Neuronal stem cell (in vitro differentiated cells): ENCODE measurements at regions not wholly inside any gene's neighbourhood (a gene's known extent, or its start where the extent isn't known, plus 50 kb on each side); places are given as distances from the start of the nearest gene placed in this dataset.

Experiments
- DNase-seq: peaks from one replicate; pipeline ENCODE4 v3.0.0-alpha.2; 2013; ENCODE audit warnings: low spot score
- H2AFZ ChIP-seq: one replicate; pipeline ENCODE4 v1.6.1; 2013; ENCODE audit warnings: mild to moderate bottlenecking, low read length, inconsistent platforms
- H2AK5ac ChIP-seq: 2 replicates; pipeline ENCODE4 v1.6.1; 2013; ENCODE audit warnings: low read depth, mild to moderate bottlenecking, inconsistent platforms, low read length, moderate library complexity, mixed read lengths
- H2BK120ac ChIP-seq: 2 replicates; pipeline ENCODE4 v1.6.1; 2013; ENCODE audit warnings: low read depth, mild to moderate bottlenecking, inconsistent platforms, low read length, moderate library complexity, mixed read lengths
- H2BK12ac ChIP-seq: one replicate; pipeline ENCODE4 v1.6.1; 2013; ENCODE audit warnings: low read length, inconsistent platforms
- H2BK15ac ChIP-seq: 2 replicates; pipeline ENCODE4 v1.6.1; 2013; ENCODE audit warnings: mild to moderate bottlenecking, low read length, inconsistent platforms, mixed read lengths
- H2BK5ac ChIP-seq: one replicate; pipeline ENCODE4 v1.6.1; 2013; ENCODE audit warnings: inconsistent platforms, mild to moderate bottlenecking, low read length, moderate library complexity
- H3K14ac ChIP-seq: one replicate; pipeline ENCODE4 v1.6.1; 2013; ENCODE audit warnings: low read length, inconsistent platforms
- H3K18ac ChIP-seq: 2 replicates; pipeline ENCODE4 v1.6.1; 2013; ENCODE audit warnings: low read length, inconsistent platforms
- H3K23ac ChIP-seq: 2 replicates; pipeline ENCODE4 v1.6.1; 2013; ENCODE audit warnings: low read depth, mild to moderate bottlenecking, mixed read lengths, low read length, inconsistent platforms; ENCODE audit not compliant: poor library complexity
- H3K27ac ChIP-seq: replicated peaks from 3 replicates; pipeline ENCODE4 v1.5.1; 2013; ENCODE audit warnings: low read length, inconsistent platforms
- H3K27me3 ChIP-seq, 3 experiments: 2 replicates each; pipeline ENCODE4 v1.6.1; 2013; ENCODE audit warnings: low read length in 3 of 3, mild to moderate bottlenecking in 2 of 3, inconsistent platforms in 1 of 3, low read depth in 1 of 3, mixed read lengths in 1 of 3, moderate library complexity in 1 of 3; ENCODE audit not compliant: control insufficient read depth in 3 of 3, insufficient read depth in 3 of 3
- H3K36me3 ChIP-seq, 2 donors: replicated peaks in 1 of 2; 2 replicates each; pipeline ENCODE4 v1.6.1; 2013; ENCODE audit warnings: low read length in 2 of 2; ENCODE audit not compliant: control insufficient read depth in 2 of 2, insufficient read depth in 2 of 2
- H3K4ac ChIP-seq: 2 replicates; pipeline ENCODE4 v1.6.1; 2013; ENCODE audit warnings: inconsistent platforms, mild to moderate bottlenecking, low read length, moderate library complexity
- H3K4me1 ChIP-seq, 2 donors: 1 replicate in 1 of 2; 2 replicates in 1 of 2; pipeline ENCODE4 v1.6.1; 2013; ENCODE audit warnings: low read length in 2 of 2, low read depth in 1 of 2; ENCODE audit not compliant: control insufficient read depth in 2 of 2, insufficient read depth in 1 of 2
- H3K4me2 ChIP-seq: one replicate; pipeline ENCODE4 v1.6.1; 2013; ENCODE audit warnings: mild to moderate bottlenecking, low read length, inconsistent platforms; ENCODE audit not compliant: insufficient read depth, poor library complexity, severe bottlenecking
- H3K4me3 ChIP-seq, 2 donors: 2 replicates each; pipeline ENCODE4 v1.5.1; 2013; ENCODE audit warnings: low read length in 2 of 2, mild to moderate bottlenecking in 2 of 2, inconsistent platforms in 1 of 2, moderate library complexity in 1 of 2
- H3K79me1 ChIP-seq: one replicate; pipeline ENCODE4 v1.6.1; 2013; ENCODE audit warnings: low read depth, mild to moderate bottlenecking, inconsistent platforms, low read length, moderate library complexity
- H3K9ac ChIP-seq: one replicate; pipeline ENCODE4 v1.6.1; 2013; ENCODE audit warnings: mild to moderate bottlenecking, low read depth, low read length, inconsistent platforms; ENCODE audit not compliant: poor library complexity
- H3K9me3 ChIP-seq, 2 donors: replicated peaks in 1 of 2; 2 replicates each; pipeline versions ENCODE3 to v1.6.1; 2013; ENCODE audit warnings: low read length in 2 of 2, mild to moderate bottlenecking in 2 of 2, inconsistent platforms in 1 of 2, low read depth in 1 of 2, mixed read lengths in 1 of 2, moderate library complexity in 1 of 2; ENCODE audit not compliant: control insufficient read depth in 2 of 2, insufficient read depth in 1 of 2
- H4K8ac ChIP-seq: one replicate; pipeline ENCODE4 v1.6.1; 2013; ENCODE audit warnings: low read depth, mild to moderate bottlenecking, inconsistent platforms, low read length, moderate library complexity
- H4K91ac ChIP-seq: one replicate; pipeline ENCODE4 v1.6.1; 2013; ENCODE audit warnings: low read length, low read depth, mild to moderate bottlenecking, inconsistent platforms; ENCODE audit not compliant: poor library complexity
- WGBS, 2 donors: extraction: QIAGEN DNeasy Blood & Tissue Kit; methylation state at CpG; one replicate each; pipeline ENCODE4 v1.1.7; 2013; ENCODE audit warnings: missing lambda C conversion rate in 2 of 2, mixed read lengths in 1 of 2; ENCODE audit not compliant: insufficient read length in 2 of 2, insufficient replicate concordance in 1 of 2; ENCODE audit errors: extremely low coverage in 2 of 2; 5-methylcytosine and 5-hydroxymethylcytosine counted together

DNA sequence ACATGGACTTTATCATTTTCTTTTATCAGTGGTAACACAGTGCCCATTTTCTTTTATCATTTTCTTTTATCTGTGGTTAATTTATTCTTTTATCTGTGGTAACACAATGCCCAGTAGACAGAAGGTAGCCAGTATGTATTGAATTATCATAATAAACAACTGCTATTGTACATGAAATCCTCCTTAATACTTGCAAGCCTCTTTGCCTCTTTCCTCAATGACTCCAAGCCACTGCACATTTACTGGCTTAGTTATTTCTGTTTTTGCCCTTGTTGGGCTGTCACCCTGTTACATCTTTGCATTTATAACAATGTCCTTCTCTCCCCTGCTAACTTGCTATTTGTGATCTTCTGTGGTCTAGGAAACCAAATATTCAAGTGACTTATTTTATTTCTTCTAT is 345.0 kb downstream of the ATP23 start:
- no peak overlapping the region for H3K27ac ChIP-seq
- H2BK12ac ChIP-seq = no peak overlapping the region
- no peak overlapping the region for H2AK5ac ChIP-seq
- H3K9ac ChIP-seq = no peak overlapping the region
- no peak overlapping the region for H2BK5ac ChIP-seq
- H3K79me1 ChIP-seq = no peaks in the 10 kb centered on the region
- H4K8ac ChIP-seq = no peak overlapping the region
- H3K4ac ChIP-seq = no peak overlapping the region
- no peak overlapping the region for H3K14ac ChIP-seq
- H3K4me1 ChIP-seq = peaks cover 1 to 2% of the 10 kb centered on the region in 2 donors
- H3K9me3 ChIP-seq = no peaks in the 10 kb centered on the region
- H2BK15ac ChIP-seq = no peak overlapping the region
- H2AFZ ChIP-seq = no peak overlapping the region
- no peak overlapping the region for H3K4me2 ChIP-seq
- no peak overlapping the region for H3K4me3 ChIP-seq
- H3K27me3 ChIP-seq = no peaks in the 10 kb centered on the region
- H2BK120ac ChIP-seq = no peak overlapping the region
- no peak overlapping the region for H3K18ac ChIP-seq
- no peak overlapping the region for H4K91ac ChIP-seq
- H3K23ac ChIP-seq = no peak overlapping the region
- DNase-seq = no peak
- H3K36me3 ChIP-seq = no peaks in the 10 kb centered on the region

DNA sequence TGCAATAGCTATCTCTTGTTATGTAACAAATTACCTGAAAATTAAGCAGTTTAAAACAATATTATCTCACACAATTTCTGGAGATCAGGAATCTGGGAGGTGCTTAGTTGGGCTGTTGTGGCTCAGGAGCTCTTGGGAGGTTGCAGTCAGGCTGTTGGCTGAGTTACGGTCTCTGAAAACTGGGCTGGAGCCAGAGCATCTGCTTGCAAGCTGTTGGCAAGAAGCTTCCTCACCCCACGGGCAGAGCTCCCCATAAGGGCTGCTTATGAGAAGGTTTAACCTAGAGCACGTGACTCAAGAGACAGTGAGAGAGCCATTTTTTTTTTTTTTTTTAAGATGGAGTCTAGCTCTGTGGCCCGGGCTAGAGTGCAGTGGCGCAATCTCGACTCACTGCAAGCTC is 346.8 kb downstream of the ATP23 start:
- Histone ChIP-seq H3K27me3 (no peaks in the 10 kb centered on the region), H4K8ac (no peak overlapping the region), H3K9ac (no peak overlapping the region), H3K36me3 (no peaks in the 10 kb centered on the region), H2BK15ac (no peak overlapping the region), H2BK5ac (no peak overlapping the region), H3K79me1 (no peaks in the 10 kb centered on the region), H3K4me1 (peaks cover 1 to 2% of the 10 kb centered on the region in 2 donors), H3K9me3 (no peaks in the 10 kb centered on the region), H3K4ac (no peak overlapping the region), H2BK12ac (no peak overlapping the region), H3K14ac (no peak overlapping the region), H3K4me3 (no peak overlapping the region), H2AK5ac (no peak overlapping the region), H3K18ac (no peak overlapping the region), H4K91ac (no peak overlapping the region), H3K23ac (no peak overlapping the region), H3K27ac (no peak overlapping the region), H2AFZ (no peak overlapping the region), H3K4me2 (no peak overlapping the region), H2BK120ac (no peak overlapping the region)
- no peak for DNase-seq
- WGBS, 2 donors = no CpG with 5 or more reads among the region's 6 CpGs

DNA sequence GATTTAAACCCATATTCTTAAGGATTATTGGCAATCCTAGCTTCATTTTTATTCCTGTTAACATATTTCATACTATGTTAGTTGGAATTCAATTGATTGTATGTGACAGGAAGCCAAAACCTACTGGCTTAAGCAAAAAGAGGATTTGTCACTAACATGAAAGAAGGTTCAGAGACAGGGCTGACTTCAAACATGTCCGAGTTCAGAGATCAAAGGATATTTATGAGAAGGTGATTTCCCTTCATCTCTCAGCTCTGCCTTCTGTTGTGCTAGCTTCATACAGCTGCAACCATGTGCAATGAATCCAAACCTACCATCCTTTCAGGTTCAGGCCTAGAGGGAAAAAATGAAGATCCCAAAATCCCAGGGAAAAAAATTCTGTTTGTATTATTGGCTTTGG is 349.7 kb downstream of the ATP23 start:
- Histone ChIP-seq H2BK15ac (no peak overlapping the region), H2BK120ac (no peak overlapping the region), H2BK5ac (no peak overlapping the region), H4K91ac (no peak overlapping the region), H3K27me3 (no peaks in the 10 kb centered on the region), H3K36me3 (no peaks in the 10 kb centered on the region), H3K4me2 (no peak overlapping the region), H2BK12ac (no peak overlapping the region), H3K18ac (no peak overlapping the region), H3K23ac (no peak overlapping the region), H2AFZ (no peak overlapping the region), H3K4me3 (no peak overlapping the region), H2AK5ac (no peak overlapping the region), H3K4ac (no peak overlapping the region), H3K27ac (no peak overlapping the region), H3K4me1 (no peaks in the 10 kb centered on the region), H3K79me1 (no peaks in the 10 kb centered on the region), H3K9ac (no peak overlapping the region), H3K9me3 (no peaks in the 10 kb centered on the region), H3K14ac (no peak overlapping the region), H4K8ac (no peak overlapping the region)
- DNase-seq = no peak
- no CpG with 5 or more reads among the region's 1 CpG for WGBS, 2 donors

DNA sequence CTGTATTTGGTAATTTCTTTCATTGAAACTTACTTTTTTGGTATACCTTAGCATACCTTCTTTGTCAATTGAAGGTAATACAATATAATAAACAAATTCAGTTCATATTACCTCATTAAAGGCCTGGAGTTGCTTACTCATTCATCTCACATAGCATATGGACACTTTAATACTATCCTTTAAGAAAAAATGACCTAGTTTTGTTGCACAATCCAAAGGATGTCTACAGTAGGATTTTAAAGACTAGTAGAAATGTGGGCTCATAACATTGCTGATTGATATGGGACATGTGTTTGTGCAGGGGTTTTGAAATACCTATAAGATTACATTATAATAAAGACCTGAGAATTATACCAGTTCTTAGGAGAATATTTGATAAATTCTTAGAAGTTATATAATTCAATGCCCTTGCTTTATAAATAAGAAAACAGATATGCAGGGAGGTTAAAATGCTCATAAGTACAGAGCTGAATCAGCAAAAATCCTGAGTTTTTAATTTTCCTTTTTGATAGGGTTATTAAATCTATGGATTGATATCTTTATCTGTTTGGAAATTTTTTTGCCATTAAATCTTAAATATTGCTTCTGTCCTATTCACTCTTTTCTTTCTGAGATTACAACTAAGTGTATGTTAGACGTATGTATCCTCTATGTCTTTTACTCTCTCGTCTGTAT is 352.1 kb downstream of the ATP23 start:
- H3K9me3 ChIP-seq = no peaks in the 10 kb centered on the region
- H4K91ac ChIP-seq = no peak overlapping the region
- no peaks in the 10 kb centered on the region for H3K79me1 ChIP-seq
- H4K8ac ChIP-seq = no peak overlapping the region
- no peak for DNase-seq
- H3K27me3 ChIP-seq = no peaks in the 10 kb centered on the region
- no peak overlapping the region for H3K4me3 ChIP-seq
- H2BK15ac ChIP-seq = no peak overlapping the region
- no peak overlapping the region for H2BK120ac ChIP-seq
- no peak overlapping the region for H2BK5ac ChIP-seq
- H3K27ac ChIP-seq = no peak overlapping the region
- H3K14ac ChIP-seq = no peak overlapping the region
- H3K9ac ChIP-seq = no peak overlapping the region
- H3K4me1 ChIP-seq = peaks cover 0 to under 1% of the 10 kb centered on the region in 2 donors
- no peaks in the 10 kb centered on the region for H3K36me3 ChIP-seq
- no peak overlapping the region for H2AK5ac ChIP-seq
- no peak overlapping the region for H2BK12ac ChIP-seq
- no peak overlapping the region for H3K4me2 ChIP-seq
- no CpG with 5 or more reads among the region's 2 CpGs for WGBS, 2 donors
- H2AFZ ChIP-seq = no peak overlapping the region
- H3K23ac ChIP-seq = no peak overlapping the region
- no peak overlapping the region for H3K4ac ChIP-seq
- H3K18ac ChIP-seq = no peak overlapping the region
